ENCODE measurements at regions not wholly inside any gene's neighbourhood (a gene's known extent, or its start where the extent isn't known, plus 50 kb on each side); places are given as distances from the start of the nearest gene placed in this dataset.

DNA sequence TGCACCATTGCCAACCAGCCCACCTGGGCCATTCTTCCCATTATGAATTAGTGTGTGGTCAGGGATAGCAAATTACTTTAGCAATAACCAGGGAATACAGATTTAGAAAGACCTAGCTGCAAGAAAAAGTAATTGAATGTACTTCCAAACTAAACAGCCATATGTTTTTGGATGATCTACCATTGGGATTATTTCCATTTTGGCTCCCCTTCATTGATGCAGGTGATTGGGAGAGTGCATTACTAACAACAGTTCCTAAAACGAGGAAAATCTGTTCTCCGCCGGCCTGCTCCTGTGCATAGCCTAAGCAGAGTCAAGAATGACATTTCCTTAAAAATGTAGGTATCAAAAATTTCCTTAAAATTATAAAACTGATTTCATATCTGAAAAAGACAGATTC is 58.5 kb downstream of the MAIP1 start:
- Histone ChIP-seq H3K4me1 (no peaks in the 10 kb centered on the region), H3K9me3 (ENCODE audit: control insufficient read depth, low read length) (no peaks in the 10 kb centered on the region), H3K9ac (no peak overlapping the region), H3K4me3 (ENCODE audit: low read depth, low read length) (no peak overlapping the region), H3K36me3 (ENCODE audit: control insufficient read depth, insufficient read depth, low read length) (no peaks in the 10 kb centered on the region), H3K4me2 (ENCODE audit: low read length) (no peak overlapping the region), H2AFZ (no peak overlapping the region), H3K27me3 (ENCODE audit: control insufficient read depth, insufficient read depth, low read length) (no peaks in the 10 kb centered on the region), H3K27ac (no peak overlapping the region), H3K79me2 (no peaks in the 10 kb centered on the region)
- no peak for TF ChIP-seq CTCF (IDR thresholded peaks at IDR 0.05)

DNA sequence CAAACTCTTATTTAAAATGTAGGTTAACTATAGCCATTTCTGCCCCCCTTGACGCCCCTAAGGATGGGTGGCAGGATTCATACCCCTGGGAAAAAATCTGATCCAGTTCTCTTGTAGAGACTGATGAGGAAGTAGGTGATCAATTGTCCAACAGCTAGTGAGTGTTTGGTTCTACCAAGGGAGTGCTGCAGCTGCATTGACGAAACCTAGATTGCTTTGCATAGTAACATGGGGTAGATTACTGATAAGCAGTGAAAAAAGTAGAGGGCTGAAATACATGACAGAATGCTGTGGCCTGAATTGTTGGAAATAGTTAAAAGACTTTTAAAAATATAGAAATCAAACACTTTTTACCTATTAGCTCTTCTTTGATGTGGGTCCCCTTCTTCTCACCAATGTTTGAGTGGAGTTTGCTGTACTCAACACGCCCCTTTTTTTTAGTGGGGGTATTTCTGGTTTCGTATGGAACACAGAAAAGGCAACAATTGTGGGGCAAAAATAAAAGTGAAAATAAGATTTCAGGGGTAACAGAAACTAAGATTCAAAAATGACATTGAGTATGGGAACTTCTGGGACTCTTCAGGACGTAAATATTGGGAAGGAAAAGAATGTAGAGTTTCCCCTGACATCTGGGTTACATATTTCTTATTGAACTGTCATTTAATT is 66.2 kb downstream of the MAIP1 start:
- no peak overlapping the region for H3K4me2 ChIP-seq (ENCODE audit: low read length)
- H3K4me1 ChIP-seq, result no peaks in the 10 kb centered on the region
- H2AFZ ChIP-seq, result no peak overlapping the region
- no peaks in the 10 kb centered on the region for H3K79me2 ChIP-seq
- TF ChIP-seq CTCF (IDR thresholded peaks at IDR 0.05), result no peak
- no peak overlapping the region for H3K9ac ChIP-seq
- H3K9me3 ChIP-seq (ENCODE audit: control insufficient read depth, low read length), result no peaks in the 10 kb centered on the region
- no peaks in the 10 kb centered on the region for H3K27me3 ChIP-seq (ENCODE audit: control insufficient read depth, insufficient read depth, low read length)
- H3K27ac ChIP-seq, result no peak overlapping the region
- no peak overlapping the region for H3K4me3 ChIP-seq (ENCODE audit: low read depth, low read length)
- H3K36me3 ChIP-seq (ENCODE audit: control insufficient read depth, insufficient read depth, low read length), result no peaks in the 10 kb centered on the region

DNA sequence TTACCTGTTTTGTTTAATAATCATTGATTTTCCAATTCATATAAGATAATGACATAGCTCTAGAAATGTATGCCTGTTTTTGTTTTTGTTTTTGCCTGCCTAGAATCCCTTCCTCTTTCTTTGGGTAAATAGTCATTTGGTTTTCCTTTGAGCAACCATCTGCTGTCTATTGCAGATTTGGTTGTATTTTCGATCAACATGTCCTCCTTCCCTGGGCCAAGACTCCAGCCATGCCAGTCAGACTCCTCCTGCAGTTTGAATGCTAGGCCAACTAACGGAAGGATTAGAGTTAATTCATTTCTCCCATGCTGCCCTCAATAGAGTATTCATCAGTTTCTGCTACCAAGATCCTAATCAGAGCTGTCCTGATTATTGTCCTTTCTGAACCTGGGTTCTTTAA is 67.1 kb downstream of the MAIP1 start:
- H3K4me1 ChIP-seq, result no peaks in the 10 kb centered on the region
- no peaks in the 10 kb centered on the region for H3K79me2 ChIP-seq
- H2AFZ ChIP-seq, result no peak overlapping the region
- H3K27me3 ChIP-seq (ENCODE audit: control insufficient read depth, insufficient read depth, low read length), result no peaks in the 10 kb centered on the region
- H3K4me2 ChIP-seq (ENCODE audit: low read length), result no peak overlapping the region
- no peak overlapping the region for H3K4me3 ChIP-seq (ENCODE audit: low read depth, low read length)
- no peak overlapping the region for H3K27ac ChIP-seq
- no peak overlapping the region for H3K9ac ChIP-seq
- no peak for TF ChIP-seq CTCF (IDR thresholded peaks at IDR 0.05)
- no peaks in the 10 kb centered on the region for H3K36me3 ChIP-seq (ENCODE audit: control insufficient read depth, insufficient read depth, low read length)
- H3K9me3 ChIP-seq (ENCODE audit: control insufficient read depth, low read length), result no peaks in the 10 kb centered on the region

- no peak overlapping the region for H3K9ac ChIP-seq
- H3K4me2 ChIP-seq (ENCODE audit: low read length), result no peak overlapping the region
- no peaks in the 10 kb centered on the region for H3K4me1 ChIP-seq
- TF ChIP-seq CTCF (IDR thresholded peaks at IDR 0.05), result no peak
- no peaks in the 10 kb centered on the region for H3K36me3 ChIP-seq (ENCODE audit: control insufficient read depth, insufficient read depth, low read length)
- no peaks in the 10 kb centered on the region for H3K79me2 ChIP-seq
- no peaks in the 10 kb centered on the region for H3K9me3 ChIP-seq (ENCODE audit: control insufficient read depth, low read length)
- no peak overlapping the region for H3K27ac ChIP-seq
- H3K4me3 ChIP-seq (ENCODE audit: low read depth, low read length), result no peak overlapping the region
- H3K27me3 ChIP-seq (ENCODE audit: control insufficient read depth, insufficient read depth, low read length), result no peaks in the 10 kb centered on the region
- no peak overlapping the region for H2AFZ ChIP-seq
These were observed 68.2 kb downstream of the MAIP1 start for GRCh38 chr2:200023570-200023969.

- H3K27ac ChIP-seq, result no peak overlapping the region
- H3K27me3 ChIP-seq (ENCODE audit: control insufficient read depth, insufficient read depth, low read length), result no peaks in the 10 kb centered on the region
- no peaks in the 10 kb centered on the region for H3K79me2 ChIP-seq
- no peaks in the 10 kb centered on the region for H3K36me3 ChIP-seq (ENCODE audit: control insufficient read depth, insufficient read depth, low read length)
- no peak for TF ChIP-seq CTCF (IDR thresholded peaks at IDR 0.05)
- H2AFZ ChIP-seq, result no peak overlapping the region
- no peak overlapping the region for H3K4me2 ChIP-seq (ENCODE audit: low read length)
- no peaks in the 10 kb centered on the region for H3K9me3 ChIP-seq (ENCODE audit: control insufficient read depth, low read length)
- H3K4me1 ChIP-seq, result no peaks in the 10 kb centered on the region
- H3K9ac ChIP-seq, result no peak overlapping the region
- no peak overlapping the region for H3K4me3 ChIP-seq (ENCODE audit: low read depth, low read length)
These were observed 70.3 kb downstream of the MAIP1 start for GRCh38 chr2:200025717-200026116.

Measured in parathyroid adenoma (tissue), 2 donors.